ENCODE measurements at regions not wholly inside any gene's neighbourhood (a gene's known extent, or its start where the extent isn't known, plus 50 kb on each side); places are given as distances from the start of the nearest gene placed in this dataset.

GRCh38 chr10:8238986-8239385, 184.5 kb downstream of the GATA3 start:
- TF ChIP-seq, protein P1, sequence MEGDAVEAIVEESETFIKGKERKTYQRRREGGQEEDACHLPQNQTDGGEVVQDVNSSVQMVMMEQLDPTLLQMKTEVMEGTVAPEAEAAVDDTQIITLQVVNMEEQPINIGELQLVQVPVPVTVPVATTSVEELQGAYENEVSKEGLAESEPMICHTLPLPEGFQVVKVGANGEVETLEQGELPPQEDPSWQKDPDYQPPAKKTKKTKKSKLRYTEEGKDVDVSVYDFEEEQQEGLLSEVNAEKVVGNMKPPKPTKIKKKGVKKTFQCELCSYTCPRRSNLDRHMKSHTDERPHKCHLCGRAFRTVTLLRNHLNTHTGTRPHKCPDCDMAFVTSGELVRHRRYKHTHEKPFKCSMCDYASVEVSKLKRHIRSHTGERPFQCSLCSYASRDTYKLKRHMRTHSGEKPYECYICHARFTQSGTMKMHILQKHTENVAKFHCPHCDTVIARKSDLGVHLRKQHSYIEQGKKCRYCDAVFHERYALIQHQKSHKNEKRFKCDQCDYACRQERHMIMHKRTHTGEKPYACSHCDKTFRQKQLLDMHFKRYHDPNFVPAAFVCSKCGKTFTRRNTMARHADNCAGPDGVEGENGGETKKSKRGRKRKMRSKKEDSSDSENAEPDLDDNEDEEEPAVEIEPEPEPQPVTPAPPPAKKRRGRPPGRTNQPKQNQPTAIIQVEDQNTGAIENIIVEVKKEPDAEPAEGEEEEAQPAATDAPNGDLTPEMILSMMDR (IDR thresholded peaks at IDR 0.05; ENCODE audit: insufficient read depth, low read length) = no peak
- TF ChIP-seq POLR2AphosphoS5 (IDR thresholded peaks at IDR 0.05; ENCODE audit: low read depth) = no peak

Measured in HL-60 (cell line).